Thyroid gland (tissue), 4 donors: ENCODE measurements at regions not wholly inside any gene's neighbourhood (a gene's known extent, or its start where the extent isn't known, plus 50 kb on each side); places are given as distances from the start of the nearest gene placed in this dataset.

Experiments
- DNase-seq, 2 donors: peaks; one replicate each; pipeline ENCODE4 v3.0.0-alpha.2; 2019
- H3K27ac ChIP-seq, 3 donors: fragments of 200-600 bp; sonication (generic); 1 replicate in 2 of 3; 2 replicates in 1 of 3; pipeline ENCODE4 v1.5.1; 2016 to 2019; ENCODE audit warnings: mild to moderate bottlenecking in 1 of 3, moderate library complexity in 1 of 3
- H3K27me3 ChIP-seq: fragments of 200-600 bp; sonication (generic); one replicate; pipeline ENCODE4 v1.5.1; 2019
- H3K36me3 ChIP-seq, 2 donors: fragments of 200-600 bp; sonication (generic); one replicate each; pipeline ENCODE4 v1.5.1; 2016 to 2019
- H3K4me1 ChIP-seq, 2 donors: fragments of 200-600 bp; sonication (generic); one replicate each; pipeline ENCODE4 v1.5.1; 2017 to 2019
- H3K4me3 ChIP-seq, 3 donors: fragments of 200-600 bp; sonication (generic); replicated peaks in 1 of 3; 1 replicate in 2 of 3; 2 replicates in 1 of 3; pipeline ENCODE4 v1.5.1; 2016; ENCODE audit warnings: mild to moderate bottlenecking in 1 of 3
- H3K9me3 ChIP-seq: fragments of 200-600 bp; sonication (generic); one replicate; pipeline ENCODE4 v1.5.1; 2017
- POLR2A ChIP-seq, 2 donors: fragments of 450-650 bp; IDR thresholded peaks; one replicate each; pipeline ENCODE4 v1.6.1; 2017; ENCODE audit warnings: antibody characterized with exemption in 2 of 2, mild to moderate bottlenecking in 2 of 2, moderate library complexity in 1 of 2
- WGBS, 2 donors: methylation state at CpG; one replicate each; pipeline ENCODE4 v1.1.5; 2017; 5-methylcytosine and 5-hydroxymethylcytosine counted together
- intact Hi-C: fragments of 100-400 bp; cut with DNase I; formaldehyde crosslinking; loops from one replicate; pipeline ENCODE4 v1.15.1; 2023
- TF ChIP-seq, protein P1 (sequence below), 6 experiments: fragments of 200-600 bp in 3 of 6; fragments of 450-650 bp in 3 of 6; sonication (generic) in 3 of 6; IDR thresholded peaks; one replicate each; pipeline ENCODE4 v1.5.1; 2016 to 2019; ENCODE audit warnings: antibody characterized with exemption in 6 of 6, mild to moderate bottlenecking in 2 of 6, inconsistent platforms in 1 of 6, moderate library complexity in 1 of 6

DNA sequence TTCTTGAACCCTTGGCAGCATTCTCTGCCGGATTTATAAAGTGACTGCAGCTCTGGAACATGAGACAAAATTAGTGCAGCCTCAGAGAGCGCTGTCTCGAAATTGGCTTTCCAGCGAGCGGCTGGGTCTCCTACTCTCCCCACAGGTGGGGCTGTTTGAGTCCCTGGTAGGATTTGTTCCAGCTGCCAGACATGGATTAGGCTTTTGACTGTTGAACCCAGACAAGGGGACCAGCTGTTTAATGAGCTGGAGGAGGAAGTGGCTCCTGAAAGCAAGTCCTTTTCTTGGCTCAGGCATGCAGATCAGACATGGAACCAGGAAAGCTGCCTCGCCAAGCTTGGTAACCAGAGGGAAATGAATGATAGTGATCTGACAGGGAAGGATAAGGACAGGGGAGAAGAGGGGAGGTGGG is 69.6 kb downstream of the UBIAD1 start:
- Histone ChIP-seq H3K27ac (no peak overlapping the region), H3K4me1 (peaks cover 0 to 3% of the 10 kb centered on the region in 2 donors), H3K9me3 (no peaks in the 10 kb centered on the region), H3K36me3 (no peaks in the 10 kb centered on the region), H3K4me3 (no peak overlapping the region), H3K27me3 (no peaks in the 10 kb centered on the region)
- WGBS, 2 donors: 54 to 63% methylated on average over 6 of the region's 6 CpGs
- TF ChIP-seq POLR2A (IDR thresholded peaks at IDR 0.05): no peak
- TF ChIP-seq, protein P1, sequence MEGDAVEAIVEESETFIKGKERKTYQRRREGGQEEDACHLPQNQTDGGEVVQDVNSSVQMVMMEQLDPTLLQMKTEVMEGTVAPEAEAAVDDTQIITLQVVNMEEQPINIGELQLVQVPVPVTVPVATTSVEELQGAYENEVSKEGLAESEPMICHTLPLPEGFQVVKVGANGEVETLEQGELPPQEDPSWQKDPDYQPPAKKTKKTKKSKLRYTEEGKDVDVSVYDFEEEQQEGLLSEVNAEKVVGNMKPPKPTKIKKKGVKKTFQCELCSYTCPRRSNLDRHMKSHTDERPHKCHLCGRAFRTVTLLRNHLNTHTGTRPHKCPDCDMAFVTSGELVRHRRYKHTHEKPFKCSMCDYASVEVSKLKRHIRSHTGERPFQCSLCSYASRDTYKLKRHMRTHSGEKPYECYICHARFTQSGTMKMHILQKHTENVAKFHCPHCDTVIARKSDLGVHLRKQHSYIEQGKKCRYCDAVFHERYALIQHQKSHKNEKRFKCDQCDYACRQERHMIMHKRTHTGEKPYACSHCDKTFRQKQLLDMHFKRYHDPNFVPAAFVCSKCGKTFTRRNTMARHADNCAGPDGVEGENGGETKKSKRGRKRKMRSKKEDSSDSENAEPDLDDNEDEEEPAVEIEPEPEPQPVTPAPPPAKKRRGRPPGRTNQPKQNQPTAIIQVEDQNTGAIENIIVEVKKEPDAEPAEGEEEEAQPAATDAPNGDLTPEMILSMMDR (IDR thresholded peaks at IDR 0.05): no peak
- no peak for DNase-seq
- intact Hi-C loops: loop anchor here (10.0 kb wide), 1 partner anchor 292 kb away; no protein-coding TSS in a partner anchor

DNA sequence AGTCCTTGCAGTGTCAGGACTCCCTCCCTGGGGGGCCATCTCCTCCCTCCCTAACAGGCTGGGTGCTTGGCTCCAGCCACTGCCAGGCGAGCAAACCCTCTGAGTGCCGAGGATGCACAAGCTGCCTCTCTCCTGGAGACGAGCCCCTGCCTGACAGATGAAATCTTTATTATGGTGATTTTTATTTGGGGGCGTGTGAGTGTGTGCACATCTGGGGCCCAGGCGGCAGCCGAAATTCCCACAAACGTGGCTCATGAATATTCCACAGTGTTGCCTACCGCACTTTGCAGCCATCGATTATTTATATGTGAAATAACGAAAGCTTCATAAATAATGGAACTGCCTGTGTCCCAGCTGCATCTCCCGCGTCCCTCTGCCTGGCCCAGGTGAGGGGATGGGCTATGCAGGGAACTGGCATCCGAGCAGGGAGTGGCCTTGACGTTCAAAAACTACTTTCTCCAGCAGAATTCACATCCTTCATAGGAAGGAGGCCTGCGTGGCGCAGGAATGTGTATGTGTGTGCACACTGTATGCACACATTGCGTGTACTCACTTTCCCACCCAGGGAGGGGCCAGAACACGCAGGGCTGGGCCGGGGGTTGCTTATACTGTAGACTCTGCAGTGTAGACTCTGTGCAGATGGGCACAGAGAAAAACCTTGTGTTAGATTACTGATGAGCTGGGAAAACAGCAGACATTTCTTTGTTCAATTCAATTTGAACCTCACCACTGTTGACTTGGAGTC is 73.1 kb downstream of the UBIAD1 start:
- Histone ChIP-seq H3K27ac (no peak overlapping the region), H3K4me3 (no peak overlapping the region), H3K9me3 (no peaks in the 10 kb centered on the region), H3K36me3 (no peaks in the 10 kb centered on the region), H3K4me1 (no peaks in the 10 kb centered on the region), H3K27me3 (no peaks in the 10 kb centered on the region)
- TF ChIP-seq POLR2A (IDR thresholded peaks at IDR 0.05): no peak
- TF ChIP-seq, protein P1 (IDR thresholded peaks at IDR 0.05): no peak
- intact Hi-C loops: loop anchor here (10.0 kb wide), 1 partner anchor 289 kb away; no protein-coding TSS in a partner anchor
- no peak for DNase-seq
- 63 to 65% methylated on average over 19 of the region's 19 CpGs for WGBS, 2 donors

- 28 to 67% methylated on average over 14 of the region's 14 CpGs for WGBS, 2 donors
These were observed 77.3 kb downstream of the UBIAD1 start for GRCh38 chr1:11350265-11350664.

DNA sequence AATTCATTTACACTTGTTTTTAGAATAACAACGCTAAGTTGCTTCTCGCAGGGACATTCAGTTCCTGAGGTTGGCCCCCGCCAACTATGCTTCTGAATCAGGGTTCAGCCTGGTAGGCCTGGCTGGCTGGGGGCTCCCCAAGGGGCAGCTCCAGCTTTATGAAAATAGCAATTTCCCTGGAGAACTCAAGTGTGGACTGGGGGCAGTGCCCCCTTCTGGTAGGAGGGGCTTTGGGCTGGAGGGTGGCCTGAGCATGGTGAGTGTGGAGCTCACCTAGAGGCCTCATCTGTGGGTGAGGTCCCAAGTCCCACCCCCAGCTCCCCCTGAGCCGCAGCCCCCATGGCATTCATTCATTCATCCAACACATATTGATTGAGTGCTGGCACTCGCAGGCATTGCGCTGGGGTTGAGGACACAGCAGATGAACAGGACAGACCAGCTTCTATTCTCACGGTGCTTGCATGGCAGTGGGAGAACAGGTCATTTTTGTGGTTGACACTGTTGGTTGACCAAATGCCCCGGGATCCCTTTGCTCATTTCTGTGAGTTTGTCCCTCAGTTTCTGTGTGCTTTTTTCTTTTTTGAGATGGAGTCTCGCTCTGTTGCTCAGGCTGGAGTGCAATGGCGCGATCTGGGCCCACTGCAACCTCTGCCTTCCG is 79.2 kb downstream of the UBIAD1 start:
- intact Hi-C loops: no loop called here
- Histone ChIP-seq H3K4me3 (no peak overlapping the region), H3K27ac (no peak overlapping the region), H3K4me1 (no peaks in the 10 kb centered on the region), H3K9me3 (no peaks in the 10 kb centered on the region), H3K27me3 (peaks cover 3% of the 10 kb centered on the region), H3K36me3 (no peaks in the 10 kb centered on the region)
- WGBS, 2 donors: 91% methylated on average over 12 of the region's 12 CpGs
- no peak for TF ChIP-seq POLR2A (IDR thresholded peaks at IDR 0.05)
- TF ChIP-seq, protein P1 (IDR thresholded peaks at IDR 0.05): no peak
- no peak for DNase-seq

More at GRCh38 chr1:11350265-11350664, 77.3 kb downstream of the UBIAD1 start:
- H3K9me3 ChIP-seq: no peaks in the 10 kb centered on the region
- TF ChIP-seq POLR2A (IDR thresholded peaks at IDR 0.05): no peak
- TF ChIP-seq, protein P1 (IDR thresholded peaks at IDR 0.05): no peak
- no peak overlapping the region for H3K4me3 ChIP-seq
- no peaks in the 10 kb centered on the region for H3K36me3 ChIP-seq
- intact Hi-C loops: no loop called here
- DNase-seq: no peak
- H3K27ac ChIP-seq: no peak overlapping the region
- H3K4me1 ChIP-seq: no peaks in the 10 kb centered on the region
- no peaks in the 10 kb centered on the region for H3K27me3 ChIP-seq
